Mesendoderm (in vitro differentiated cells): ENCODE measurements at regions not wholly inside any gene's neighbourhood (a gene's known extent, or its start where the extent isn't known, plus 50 kb on each side); places are given as distances from the start of the nearest gene placed in this dataset.

Experiments used
- DNase-seq: peaks from one replicate; pipeline ENCODE4 v3.0.0; 2013
- H2AK5ac ChIP-seq: 2 replicates; pipeline ENCODE4 v1.6.1; 2013; ENCODE audit warnings: low read length, inconsistent platforms
- H2BK120ac ChIP-seq: 2 replicates; pipeline ENCODE4 v1.6.1; 2013; ENCODE audit warnings: low read depth, mild to moderate bottlenecking, low read length, moderate library complexity, mixed read lengths
- H2BK15ac ChIP-seq: replicated peaks from 2 replicates; pipeline ENCODE4 v1.6.1; 2013; ENCODE audit warnings: low read depth, mild to moderate bottlenecking, moderate library complexity
- H2BK5ac ChIP-seq: 2 replicates; pipeline ENCODE4 v1.6.1; 2013; ENCODE audit warnings: low read length, inconsistent platforms
- H3K18ac ChIP-seq: 2 replicates; pipeline ENCODE4 v1.6.1; 2013; ENCODE audit warnings: mild to moderate bottlenecking, low read length, mixed read lengths
- H3K23ac ChIP-seq: one replicate; pipeline ENCODE4 v1.6.1; 2013; ENCODE audit warnings: low read length
- H3K27ac ChIP-seq: 2 replicates; pipeline ENCODE4 v1.5.1; 2013; ENCODE audit warnings: low read depth, mild to moderate bottlenecking, inconsistent platforms, low read length, moderate library complexity
- H3K27me3 ChIP-seq: 2 replicates; pipeline ENCODE4 v1.6.1; 2013; ENCODE audit warnings: low read length, control low read depth, mild to moderate bottlenecking, inconsistent platforms; ENCODE audit not compliant: insufficient read depth, poor library complexity
- H3K36me3 ChIP-seq: 2 replicates; pipeline ENCODE4 v1.6.1; 2013; ENCODE audit warnings: low read length, inconsistent platforms; ENCODE audit not compliant: control insufficient read depth, insufficient read depth
- H3K4ac ChIP-seq: one replicate; pipeline ENCODE4 v1.6.1; 2013; ENCODE audit warnings: low read depth, mild to moderate bottlenecking, low read length, moderate library complexity
- H3K4me1 ChIP-seq: 2 replicates; pipeline ENCODE4 v1.6.1; 2013; ENCODE audit warnings: low read depth, low read length, inconsistent platforms; ENCODE audit not compliant: control insufficient read depth
- H3K4me2 ChIP-seq: 2 replicates; pipeline ENCODE4 v1.6.1; 2013; ENCODE audit warnings: low read length
- H3K4me3 ChIP-seq: 2 replicates; pipeline ENCODE4 v1.5.1; 2013; ENCODE audit warnings: mild to moderate bottlenecking, low read length
- H3K56ac ChIP-seq: one replicate; pipeline ENCODE4 v1.6.1; 2013; ENCODE audit warnings: low read length
- H3K79me1 ChIP-seq: 2 replicates; pipeline ENCODE4 v1.6.1; 2013; ENCODE audit warnings: low read length, inconsistent platforms
- H3K79me2 ChIP-seq: 2 replicates; pipeline ENCODE4 v1.6.1; 2013; ENCODE audit warnings: mild to moderate bottlenecking, low read length; ENCODE audit not compliant: control insufficient read depth, insufficient read depth
- H3K9ac ChIP-seq: 2 replicates; pipeline ENCODE4 v1.6.1; 2013; ENCODE audit warnings: low read length, inconsistent platforms
- H4K5ac ChIP-seq: one replicate; pipeline ENCODE4 v1.6.1; 2013; ENCODE audit warnings: low read length
- H4K8ac ChIP-seq: one replicate; pipeline ENCODE4 v1.6.1; 2013; ENCODE audit warnings: low read depth, mild to moderate bottlenecking, control low read depth, low read length, moderate library complexity
- WGBS: extraction: QIAGEN DNeasy Blood & Tissue Kit; methylation state at CpG from one replicate; pipeline ENCODE4 v1.1.7; 2013; ENCODE audit warnings: low lambda C conversion rate, missing lambda C conversion rate; ENCODE audit not compliant: insufficient coverage; ENCODE audit errors: extremely low coverage; 5-methylcytosine and 5-hydroxymethylcytosine counted together

DNA sequence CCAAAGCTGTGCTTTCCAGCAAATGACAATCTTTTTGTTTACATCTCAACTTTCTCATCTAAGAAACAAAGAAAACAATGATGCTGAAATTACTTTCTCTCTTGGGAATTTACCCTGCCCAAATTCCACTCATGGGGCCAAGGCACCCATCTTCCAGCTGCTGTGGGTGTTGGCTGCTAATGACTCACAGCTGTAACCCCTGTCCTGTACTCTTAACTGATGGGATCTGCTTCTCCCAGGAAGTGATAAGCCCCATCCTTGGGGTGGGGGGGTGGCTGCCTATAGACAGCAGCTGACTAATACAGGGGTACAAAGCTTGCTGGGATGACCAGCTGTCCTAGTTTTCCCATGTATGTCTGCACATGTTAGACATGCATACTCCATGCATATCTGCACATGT is 938.6 kb downstream of the C6orf118 start:
- H2BK15ac ChIP-seq: no peak overlapping the region
- H3K4ac ChIP-seq: no peak overlapping the region
- H3K27me3 ChIP-seq: no peaks in the 10 kb centered on the region
- H3K79me1 ChIP-seq: no peaks in the 10 kb centered on the region
- H3K79me2 ChIP-seq: no peaks in the 10 kb centered on the region
- H3K9ac ChIP-seq: no peak overlapping the region
- no peak overlapping the region for H4K8ac ChIP-seq
- no peak overlapping the region for H3K56ac ChIP-seq
- no peak overlapping the region for H3K23ac ChIP-seq
- H3K4me3 ChIP-seq: no peak overlapping the region
- no peak for DNase-seq
- no peak overlapping the region for H3K4me2 ChIP-seq
- H2AK5ac ChIP-seq: no peak overlapping the region
- no peak overlapping the region for H4K5ac ChIP-seq
- no peak overlapping the region for H3K27ac ChIP-seq
- H3K18ac ChIP-seq: no peak overlapping the region
- H3K4me1 ChIP-seq: no peaks in the 10 kb centered on the region
- no peak overlapping the region for H2BK120ac ChIP-seq
- no peak overlapping the region for H2BK5ac ChIP-seq
- no peaks in the 10 kb centered on the region for H3K36me3 ChIP-seq

DNA sequence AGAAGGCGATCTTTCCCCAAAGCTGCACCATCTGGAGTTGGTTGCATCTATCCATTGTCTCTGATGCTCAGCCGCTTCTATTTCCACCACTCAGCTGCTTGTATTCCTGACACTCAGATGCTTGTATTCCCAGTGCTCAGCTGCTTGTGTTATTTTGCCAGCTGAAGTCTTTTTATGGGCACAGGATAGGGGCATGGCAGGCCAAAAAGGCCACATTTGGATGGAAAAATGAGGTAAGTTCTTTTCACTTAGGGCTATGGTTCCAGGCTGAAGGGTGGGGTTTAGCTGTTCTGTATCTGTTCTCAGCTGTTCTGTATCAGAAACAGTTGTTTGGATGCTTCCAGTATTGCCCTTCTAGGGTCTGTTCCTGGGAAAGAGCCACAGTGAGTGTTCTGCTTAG is 944.9 kb downstream of the QKI start:
- Histone ChIP-seq H2BK5ac (no peak overlapping the region), H2AK5ac (no peak overlapping the region), H3K79me2 (no peaks in the 10 kb centered on the region), H3K4me3 (no peak overlapping the region), H2BK15ac (no peak overlapping the region), H3K27ac (no peak overlapping the region), H3K23ac (no peak overlapping the region), H3K4me2 (no peak overlapping the region), H3K56ac (no peak overlapping the region), H3K4ac (no peak overlapping the region), H4K8ac (no peak overlapping the region), H3K9ac (no peak overlapping the region), H2BK120ac (no peak overlapping the region), H3K36me3 (no peaks in the 10 kb centered on the region), H4K5ac (no peak overlapping the region), H3K79me1 (no peaks in the 10 kb centered on the region), H3K18ac (no peak overlapping the region), H3K4me1 (no peaks in the 10 kb centered on the region), H3K27me3 (no peaks in the 10 kb centered on the region)
- WGBS: no CpG with 5 or more reads among the region's 2 CpGs
- no peak for DNase-seq

- Histone ChIP-seq H3K4me1 (no peaks in the 10 kb centered on the region), H2BK15ac (no peak overlapping the region), H3K27me3 (no peaks in the 10 kb centered on the region), H3K9ac (no peak overlapping the region), H3K4ac (no peak overlapping the region), H3K23ac (no peak overlapping the region), H3K18ac (no peak overlapping the region), H4K8ac (no peak overlapping the region), H3K4me2 (no peak overlapping the region), H3K36me3 (no peaks in the 10 kb centered on the region), H4K5ac (no peak overlapping the region), H3K79me2 (no peaks in the 10 kb centered on the region), H2AK5ac (no peak overlapping the region), H3K79me1 (no peaks in the 10 kb centered on the region), H3K56ac (no peak overlapping the region), H2BK120ac (no peak overlapping the region), H3K27ac (no peak overlapping the region), H3K4me3 (no peak overlapping the region), H2BK5ac (no peak overlapping the region)
- DNase-seq: no peak
- no CpG with 5 or more reads among the region's 2 CpGs for WGBS
These were observed 944.5 kb downstream of the QKI start for GRCh38 chr6:164359036-164359435.

DNA sequence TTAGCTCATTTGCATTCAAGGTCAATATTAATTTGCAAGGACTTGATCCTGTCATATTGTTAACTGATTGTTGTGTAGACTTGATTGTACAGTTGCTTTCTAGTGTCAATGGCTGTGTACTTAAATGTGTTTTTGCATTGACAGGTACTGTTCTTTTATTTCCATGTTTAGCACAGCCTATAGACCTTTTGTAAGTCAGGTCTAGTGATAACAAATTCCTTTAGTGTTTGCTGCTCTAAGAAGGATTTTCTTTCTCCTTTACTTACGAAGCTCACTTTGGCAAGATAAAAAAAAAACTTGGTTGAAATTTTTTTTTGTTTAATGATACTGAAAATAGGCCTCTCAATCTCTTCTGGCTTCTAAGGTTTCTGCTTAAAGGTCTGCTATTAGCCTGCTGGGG is 942.3 kb downstream of the QKI start:
- H3K79me2 ChIP-seq: no peaks in the 10 kb centered on the region

DNA sequence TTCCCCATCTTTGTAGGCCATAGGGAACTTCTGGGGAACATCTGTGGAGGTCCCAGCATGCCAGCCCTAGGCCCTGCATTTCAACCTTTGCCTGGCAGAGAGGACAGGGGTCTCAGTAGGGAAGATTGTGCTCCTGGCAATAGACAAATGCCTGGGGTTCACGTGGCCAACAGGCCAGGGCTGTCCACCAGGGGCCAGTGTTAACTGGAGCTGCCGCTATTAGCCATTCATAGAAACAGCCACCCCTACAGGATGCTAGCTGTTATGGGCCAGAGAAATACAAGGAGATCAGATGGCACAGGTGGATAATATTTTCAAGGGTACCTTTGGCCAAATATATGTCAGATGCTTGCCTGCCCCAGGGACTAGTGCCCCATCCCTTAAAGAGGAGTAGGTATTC is 932.9 kb downstream of the QKI start:
- H3K4me3 ChIP-seq: no peak overlapping the region
- no peak overlapping the region for H3K23ac ChIP-seq
- no peaks in the 10 kb centered on the region for H3K79me2 ChIP-seq
- peak; percentile 11 for DNase-seq
- H2BK5ac ChIP-seq: no peak overlapping the region
- H4K5ac ChIP-seq: no peak overlapping the region
- H3K4me1 ChIP-seq: no peaks in the 10 kb centered on the region
- H3K4me2 ChIP-seq: no peak overlapping the region
- no peak overlapping the region for H2BK15ac ChIP-seq
- peak overlapping the region; percentile 4 for H3K18ac ChIP-seq
- H4K8ac ChIP-seq: no peak overlapping the region
- H3K9ac ChIP-seq: no peak overlapping the region
- no peak overlapping the region for H3K56ac ChIP-seq
- no peaks in the 10 kb centered on the region for H3K27me3 ChIP-seq
- H3K4ac ChIP-seq: no peak overlapping the region
- no peak overlapping the region for H2AK5ac ChIP-seq
- H3K36me3 ChIP-seq: no peaks in the 10 kb centered on the region
- H3K27ac ChIP-seq: no peak overlapping the region
- no peaks in the 10 kb centered on the region for H3K79me1 ChIP-seq
- H2BK120ac ChIP-seq: peak overlapping the region; percentile 31
- WGBS: no CpG with 5 or more reads among the region's 2 CpGs

More for the DNA sequence above, 942.3 kb downstream of the QKI start:
- Histone ChIP-seq H3K27ac (no peak overlapping the region), H3K4ac (no peak overlapping the region), H2BK5ac (no peak overlapping the region), H4K5ac (no peak overlapping the region), H3K56ac (no peak overlapping the region), H3K4me2 (no peak overlapping the region), H3K4me3 (no peak overlapping the region), H2AK5ac (no peak overlapping the region), H3K79me1 (no peaks in the 10 kb centered on the region), H2BK15ac (no peak overlapping the region), H3K36me3 (no peaks in the 10 kb centered on the region), H3K23ac (no peak overlapping the region), H3K9ac (no peak overlapping the region), H3K18ac (no peak overlapping the region), H3K27me3 (no peaks in the 10 kb centered on the region), H2BK120ac (no peak overlapping the region), H3K4me1 (no peaks in the 10 kb centered on the region), H4K8ac (no peak overlapping the region)
- no peak for DNase-seq
- no CpG with 5 or more reads among the region's 1 CpG for WGBS

- Histone ChIP-seq H3K79me1 (no peaks in the 10 kb centered on the region), H2BK15ac (no peak overlapping the region), H2BK5ac (no peak overlapping the region), H3K4ac (no peak overlapping the region), H3K27me3 (no peaks in the 10 kb centered on the region), H3K56ac (no peak overlapping the region), H3K4me1 (no peaks in the 10 kb centered on the region), H3K4me2 (no peak overlapping the region), H3K9ac (no peak overlapping the region), H3K27ac (peak overlapping the region; percentile 2), H2BK120ac (peak overlapping the region; percentile 31), H3K79me2 (no peaks in the 10 kb centered on the region), H3K36me3 (no peaks in the 10 kb centered on the region), H3K4me3 (no peak overlapping the region), H3K23ac (no peak overlapping the region), H4K5ac (no peak overlapping the region), H3K18ac (peak overlapping the region; percentile 4), H2AK5ac (no peak overlapping the region), H4K8ac (no peak overlapping the region)
- peak; percentile 29 for DNase-seq
These were observed 932.1 kb downstream of the QKI start for GRCh38 chr6:164346631-164347030.
